Dermis microvascular lymphatic vessel endothelial cell (primary cell): ENCODE measurements at regions not wholly inside any gene's neighbourhood (a gene's known extent, or its start where the extent isn't known, plus 50 kb on each side); places are given as distances from the start of the nearest gene placed in this dataset.
"Not testable (repeated sequence)": the region's sequence is repeated elsewhere in the genome, so short reads cannot be mapped to it uniquely, and the experiment has no call there.

Experiments used
- DNase-seq, 2 donors: peaks; one replicate each; pipeline versions ENCODE4 v3.0.0 to v3.0.0-alpha.2; 2010; ENCODE audit warnings: low read depth in 2 of 2

GRCh38 chr16:17748044-17748719 is 277.4 kb upstream of the XYLT1 start:
- DNase-seq: no peak

GRCh38 chr16:17747081-17747756 is 276.5 kb upstream of the XYLT1 start:
- DNase-seq: no peak

DNA sequence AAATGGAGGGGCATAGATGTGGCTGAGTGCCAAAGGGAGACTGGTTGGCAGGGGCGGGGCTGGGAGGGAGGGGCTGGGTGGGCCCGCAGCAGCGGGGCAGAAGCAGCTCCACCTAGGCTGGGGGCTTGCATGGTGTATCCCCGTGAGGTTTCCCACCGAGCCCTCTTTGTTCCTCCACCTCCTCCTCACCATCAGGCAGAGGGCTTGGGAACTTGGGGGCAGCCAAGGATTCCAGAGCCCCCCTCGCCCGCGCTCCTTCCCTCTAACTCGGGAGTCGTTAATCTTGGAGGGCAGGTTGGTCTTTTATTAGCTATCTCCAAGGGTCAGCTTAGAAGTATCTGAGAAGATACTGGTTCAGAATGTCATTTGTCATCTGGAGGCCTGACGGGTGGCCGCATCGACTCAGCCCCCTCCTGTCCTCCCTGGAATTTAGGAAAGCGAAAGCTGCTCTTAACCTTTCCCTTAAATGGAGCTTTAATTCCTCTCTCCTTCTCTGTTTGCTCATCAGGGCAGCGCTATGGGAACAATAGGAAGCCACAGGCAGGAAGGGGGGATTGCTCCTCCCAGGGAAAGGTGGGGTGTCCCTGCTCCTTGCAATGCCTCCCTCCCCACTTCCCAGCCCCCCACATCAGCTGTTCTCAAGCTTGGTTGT is 274.3 kb upstream of the XYLT1 start:
- DNase-seq: no peak

DNA sequence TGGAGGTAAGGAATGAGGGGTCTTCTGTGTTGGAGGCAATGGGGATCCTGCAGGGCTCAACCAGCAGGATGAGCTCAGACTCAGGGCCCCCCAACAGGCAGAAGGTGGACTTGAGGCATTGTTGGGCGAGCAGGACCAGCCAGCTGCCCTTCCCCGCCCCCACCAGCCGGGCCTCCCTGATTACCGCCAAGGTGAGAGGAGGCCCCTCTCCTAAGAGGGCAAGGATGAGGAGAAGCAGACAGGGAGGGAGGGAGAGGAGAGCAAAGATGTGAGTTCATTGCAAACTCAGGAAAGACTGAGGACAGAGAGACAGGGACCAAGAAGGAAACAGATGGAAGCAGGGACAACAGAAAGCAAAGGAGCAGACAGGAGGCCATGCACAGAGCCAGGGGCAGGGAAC is 272.8 kb upstream of the XYLT1 start:
- no peak for DNase-seq

DNA sequence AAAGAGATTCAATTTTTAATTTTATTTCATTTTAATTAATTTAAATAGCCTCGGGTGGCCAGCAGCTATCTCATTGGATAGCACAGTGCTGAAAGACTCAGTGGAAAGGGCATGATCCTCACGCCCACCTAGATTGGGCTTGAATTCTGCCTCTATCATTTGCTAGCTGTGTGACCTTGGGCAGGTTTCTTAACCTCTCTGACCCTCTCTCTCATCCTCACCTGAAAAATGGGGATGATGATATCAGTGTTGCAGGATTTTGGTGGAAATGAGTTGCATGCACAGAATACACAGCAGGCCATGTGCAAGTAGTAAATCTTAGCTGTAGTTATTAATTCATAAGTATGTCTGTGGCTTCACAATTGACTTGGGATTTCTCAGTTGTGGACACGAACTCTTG is 272.4 kb upstream of the XYLT1 start:
- no peak for DNase-seq

- DNase-seq: not testable (repeated sequence)
These were observed 264.3 kb upstream of the XYLT1 start for GRCh38 chr16:17735099-17735498.

- DNase-seq: no peak
These were observed 259.1 kb upstream of the XYLT1 start for GRCh38 chr16:17729820-17730219.

GRCh38 chr16:17728196-17728595 is 257.4 kb upstream of the XYLT1 start:
- DNase-seq: no peak

GRCh38 chr16:17724242-17724898 is 253.6 kb upstream of the XYLT1 start:
- DNase-seq: no peak

GRCh38 chr16:17723531-17724134 is 252.9 kb upstream of the XYLT1 start:
- DNase-seq: no peak

GRCh38 chr16:17718495-17718894 is 247.7 kb upstream of the XYLT1 start:
- no peak for DNase-seq

- DNase-seq: no peak
These were observed 235.1 kb upstream of the XYLT1 start for GRCh38 chr16:17705847-17706246.

- DNase-seq: no peak
These were observed 225.9 kb upstream of the XYLT1 start for GRCh38 chr16:17696616-17697015.

- DNase-seq: no peak
These were observed 221.7 kb upstream of the XYLT1 start for GRCh38 chr16:17692484-17692883.

DNA sequence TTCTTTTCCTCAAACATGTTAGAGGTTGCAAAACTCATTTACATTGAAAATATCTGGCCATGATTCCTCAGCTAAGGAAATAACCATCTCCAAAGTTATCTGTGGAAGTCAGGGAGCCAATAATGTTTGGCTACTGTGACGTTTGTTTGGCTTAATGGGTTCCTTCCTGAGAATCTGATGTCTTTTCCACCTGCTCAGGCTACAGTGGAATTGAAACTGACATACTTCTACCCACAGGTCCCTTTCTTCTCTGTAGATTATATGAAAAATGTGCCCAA is 221.1 kb upstream of the XYLT1 start:
- DNase-seq: no peak

GRCh38 chr16:17691106-17691898 is 220.5 kb upstream of the XYLT1 start:
- DNase-seq: no peak

- no peak for DNase-seq
These were observed 214.7 kb upstream of the XYLT1 start for GRCh38 chr16:17685447-17685846.

- DNase-seq: no peak
These were observed 212.5 kb upstream of the XYLT1 start for GRCh38 chr16:17683281-17683680.

DNA sequence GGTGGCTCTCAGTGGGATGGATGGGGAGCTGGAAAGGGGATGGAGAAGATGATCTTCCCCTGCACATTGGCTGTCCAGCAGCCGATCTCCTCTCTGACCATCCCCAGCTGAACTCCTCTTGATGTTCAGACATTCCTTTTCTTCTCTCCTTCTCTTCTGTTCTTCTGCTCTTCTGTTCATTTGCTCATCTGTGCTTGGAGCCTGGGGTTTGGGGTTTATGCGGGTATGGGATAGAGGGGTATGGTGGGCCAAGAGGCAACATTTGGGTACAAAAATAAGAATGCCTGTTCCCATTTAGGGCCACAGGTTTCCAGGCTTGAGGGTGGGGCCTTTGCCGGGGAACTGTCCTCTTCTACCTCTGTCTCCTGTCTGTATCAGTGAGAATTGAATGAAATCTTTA is 205.4 kb upstream of the XYLT1 start:
- no peak for DNase-seq

DNA sequence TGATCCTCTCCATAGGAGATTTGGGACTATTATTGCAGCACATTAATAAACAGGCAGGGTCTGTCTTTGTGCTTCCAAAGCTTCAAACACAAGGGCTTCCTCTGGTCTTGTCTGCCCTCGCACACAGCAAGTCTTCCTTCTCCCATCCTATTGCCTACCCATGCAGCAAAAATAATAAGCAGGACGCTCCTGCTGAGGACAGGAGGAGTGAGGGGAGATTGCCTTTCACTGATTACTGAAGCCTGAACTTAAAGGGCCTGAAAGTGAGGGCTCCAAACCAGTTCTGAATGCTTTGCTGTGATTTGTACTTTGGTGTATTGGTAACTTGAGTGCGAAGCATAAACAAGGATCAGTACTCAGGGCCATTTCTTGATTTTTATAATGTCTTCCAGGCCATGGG is 197.6 kb upstream of the XYLT1 start:
- DNase-seq: no peak

GRCh38 chr16:17666293-17666692 is 195.5 kb upstream of the XYLT1 start:
- DNase-seq: no peak
